GM19240 (cell line): ENCODE measurements at regions not wholly inside any gene's neighbourhood (a gene's known extent, or its start where the extent isn't known, plus 50 kb on each side); places are given as distances from the start of the nearest gene placed in this dataset.
"Not testable (repeated sequence)": the region's sequence is repeated elsewhere in the genome, so short reads cannot be mapped to it uniquely, and the experiment has no call there.

Experiments used
- DNase-seq: peaks from one replicate; pipeline ENCODE4 v3.0.0; 2011; ENCODE audit warnings: low spot score; ENCODE audit not compliant: insufficient read length

GRCh38 chr6:12544821-12545565 lies 171.6 kb upstream of the PHACTR1 start:
- DNase-seq, result no peak

GRCh38 chr6:12545619-12546409 lies 170.8 kb upstream of the PHACTR1 start:
- DNase-seq, result no peak

GRCh38 chr6:12546410-12547002 lies 170.1 kb upstream of the PHACTR1 start:
- no peak for DNase-seq

GRCh38 chr6:12548526-12548925 lies 168.0 kb upstream of the PHACTR1 start:
- DNase-seq, result no peak

GRCh38 chr6:12549445-12549844 lies 167.1 kb upstream of the PHACTR1 start:
- DNase-seq, result not testable (repeated sequence)

- DNase-seq, result not testable (repeated sequence)
These were observed 161.7 kb upstream of the PHACTR1 start for GRCh38 chr6:12554820-12555219.

GRCh38 chr6:12555267-12555666 lies 161.3 kb upstream of the PHACTR1 start:
- no peak for DNase-seq

GRCh38 chr6:12555781-12556180 lies 160.8 kb upstream of the PHACTR1 start:
- no peak for DNase-seq

GRCh38 chr6:12557765-12558164 lies 158.8 kb upstream of the PHACTR1 start:
- DNase-seq, result no peak

- DNase-seq, result no peak
These were observed 156.3 kb upstream of the PHACTR1 start for GRCh38 chr6:12560315-12560714.

GRCh38 chr6:12566618-12567123 lies 149.9 kb upstream of the PHACTR1 start:
- no peak for DNase-seq

GRCh38 chr6:12567682-12568081 lies 148.9 kb upstream of the PHACTR1 start:
- no peak for DNase-seq

GRCh38 chr6:12569646-12570045 lies 146.9 kb upstream of the PHACTR1 start:
- DNase-seq, result no peak

GRCh38 chr6:12570461-12571030 lies 146.0 kb upstream of the PHACTR1 start:
- DNase-seq, result no peak

- DNase-seq, result no peak
These were observed 143.4 kb upstream of the PHACTR1 start for GRCh38 chr6:12572896-12573827.

- no peak for DNase-seq
These were observed 140.6 kb upstream of the PHACTR1 start for GRCh38 chr6:12575961-12576360.

GRCh38 chr6:12576389-12576788 lies 140.2 kb upstream of the PHACTR1 start:
- no peak for DNase-seq

- no peak for DNase-seq
These were observed 139.3 kb upstream of the PHACTR1 start for GRCh38 chr6:12577124-12577850.

GRCh38 chr6:12578097-12578496 lies 138.5 kb upstream of the PHACTR1 start:
- DNase-seq, result no peak

- no peak for DNase-seq
These were observed 137.8 kb upstream of the PHACTR1 start for GRCh38 chr6:12578751-12579150.
